Lower leg skin (tissue), 4 donors: ENCODE measurements at regions not wholly inside any gene's neighbourhood (a gene's known extent, or its start where the extent isn't known, plus 50 kb on each side); places are given as distances from the start of the nearest gene placed in this dataset.

ENCODE experiments used
- DNase-seq, 2 donors: peaks; one replicate each; pipeline ENCODE4 v3.0.0-alpha.2; 2019; ENCODE audit warnings: low spot score in 2 of 2
- H3K4me3 ChIP-seq: fragments of 200-600 bp; sonication (generic); 2 replicates; pipeline ENCODE4 v1.5.1; 2017; ENCODE audit warnings: mild to moderate bottlenecking, low read depth; ENCODE audit not compliant: poor library complexity, severe bottlenecking
- CTCF ChIP-seq, 3 donors: fragments of 450-650 bp; IDR thresholded peaks; one replicate each; pipeline ENCODE4 v1.5.1; 2016; ENCODE audit warnings: antibody characterized with exemption in 3 of 3, mild to moderate bottlenecking in 3 of 3, moderate library complexity in 2 of 3
- POLR2A ChIP-seq, 2 donors: fragments of 450-650 bp; IDR thresholded peaks; one replicate each; pipeline ENCODE4 v1.6.1; 2016 to 2017; ENCODE audit warnings: antibody characterized with exemption in 2 of 2, mild to moderate bottlenecking in 1 of 2, moderate library complexity in 1 of 2
- WGBS, 2 donors: methylation state at CpG; one replicate each; pipeline ENCODE4 v1.1.5; 2018; 5-methylcytosine and 5-hydroxymethylcytosine counted together
- intact Hi-C: fragments of 100-400 bp; cut with DNase I; formaldehyde crosslinking; loops from one replicate; pipeline ENCODE4 v1.15.0; 2023; ENCODE audit warnings: low total_unique reads

DNA sequence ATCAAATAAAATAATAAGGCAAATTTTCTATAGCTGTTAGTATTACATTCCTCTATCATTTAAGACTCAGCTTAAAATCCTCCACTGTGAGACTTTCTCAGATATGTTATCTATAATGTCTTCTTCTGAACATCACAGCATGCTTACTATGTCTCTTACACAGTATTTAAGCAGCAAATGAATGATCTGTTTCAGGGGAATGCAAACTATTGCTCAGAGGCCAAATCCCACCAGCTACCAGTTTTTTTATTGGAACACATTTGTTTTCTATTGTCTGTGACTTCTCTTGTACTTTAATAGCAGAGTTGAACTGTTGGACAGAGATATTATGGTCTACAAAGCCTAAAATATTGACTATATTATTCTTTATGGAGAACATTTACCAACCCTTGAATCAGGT lies 59.6 kb downstream of the C3orf38 start:
- no peak for DNase-seq
- no peak for TF ChIP-seq POLR2A (IDR thresholded peaks at IDR 0.05)
- no peak for TF ChIP-seq CTCF (IDR thresholded peaks at IDR 0.05)
- intact Hi-C loops, result loop anchor here (10.0 kb wide), 1 partner anchor 1975 kb away; no protein-coding TSS in a partner anchor
- H3K4me3 ChIP-seq, result no peak overlapping the region

DNA sequence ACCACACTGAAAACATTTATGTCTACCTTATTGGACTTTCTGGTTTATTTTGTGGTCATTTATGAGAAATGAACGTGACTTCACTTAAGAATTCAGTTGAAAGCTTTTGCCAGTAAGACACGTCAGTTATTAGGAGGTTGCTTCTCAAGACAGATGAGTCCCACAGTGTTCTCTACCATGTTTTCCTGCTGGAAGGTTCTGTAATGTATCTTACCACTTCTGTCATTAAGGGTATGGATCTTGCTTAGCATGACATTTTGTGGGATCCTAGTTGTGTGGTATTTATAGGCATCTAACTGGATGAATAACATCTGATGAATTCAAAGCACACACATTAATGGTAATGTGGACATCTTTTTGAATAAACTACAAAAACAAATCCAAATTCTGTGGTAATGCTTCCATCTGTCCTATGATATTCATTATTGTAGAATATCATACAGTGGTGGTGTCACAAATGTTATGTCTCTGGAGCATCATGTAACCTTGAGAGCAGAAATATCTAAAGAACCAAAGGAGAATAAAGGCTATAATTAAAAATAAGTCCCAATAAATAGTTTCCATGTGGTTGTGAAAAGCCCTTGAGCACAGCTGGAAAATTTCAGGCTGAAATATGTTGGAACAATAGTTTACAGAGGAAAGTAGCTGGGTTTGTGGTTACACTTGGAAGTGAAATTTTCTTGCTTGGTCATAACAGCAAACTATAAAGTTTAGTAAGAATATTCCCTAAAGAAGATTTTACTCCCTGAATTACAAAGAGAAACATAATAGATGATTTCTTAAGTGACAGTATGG lies 61.5 kb downstream of the C3orf38 start:
- DNase-seq, result no peak
- TF ChIP-seq CTCF (IDR thresholded peaks at IDR 0.05) (no peak), POLR2A (IDR thresholded peaks at IDR 0.05) (no peak)
- no peak overlapping the region for H3K4me3 ChIP-seq
- intact Hi-C loops, result no loop called here
- WGBS, 2 donors, result 70 to 74% methylated on average over 2 of the region's 2 CpGs

DNA sequence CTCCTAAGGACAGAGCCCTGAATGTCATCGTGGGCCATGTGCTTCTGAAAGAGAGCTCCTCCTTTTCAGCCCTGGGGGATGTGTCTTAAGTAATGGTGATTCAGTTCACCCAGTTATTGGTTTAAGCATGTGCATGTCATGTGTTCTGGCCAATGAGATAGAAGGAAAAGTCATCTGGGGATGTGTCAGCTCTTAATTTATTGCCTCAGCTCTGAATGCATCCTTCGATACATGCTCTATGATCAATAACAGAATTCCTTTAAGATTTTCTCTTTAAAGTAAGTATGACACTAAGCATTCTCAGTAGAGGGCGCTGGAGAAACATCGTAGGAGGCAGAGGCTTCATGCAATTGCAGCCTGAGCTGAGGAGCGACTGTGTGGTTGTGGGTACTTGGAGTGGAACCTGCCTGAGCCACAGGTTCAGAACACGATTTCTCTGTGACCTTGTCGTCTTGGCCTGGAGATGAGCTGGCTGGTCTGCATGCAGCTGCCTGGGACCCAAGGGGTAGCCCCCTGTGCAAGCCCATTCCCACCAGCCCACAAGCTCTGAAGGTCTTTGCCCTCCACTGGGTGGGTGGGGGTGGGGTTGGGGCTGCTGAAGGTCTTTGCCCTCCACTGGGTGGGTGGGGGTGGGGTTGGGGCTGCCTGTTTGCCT lies 69.5 kb downstream of the C3orf38 start:
- DNase-seq, result no peak
- intact Hi-C loops, result no loop called here
- TF ChIP-seq CTCF (IDR thresholded peaks at IDR 0.05), result no peak
- no peak for TF ChIP-seq POLR2A (IDR thresholded peaks at IDR 0.05)

GRCh38 chr3:88220126-88220525 lies 70.4 kb downstream of the C3orf38 start:
- TF ChIP-seq CTCF (IDR thresholded peaks at IDR 0.05) (no peak), POLR2A (IDR thresholded peaks at IDR 0.05) (no peak)
- intact Hi-C loops, result no loop called here
- no peak overlapping the region for H3K4me3 ChIP-seq
- DNase-seq, result no peak
- 68 to 70% methylated on average over 4 of the region's 4 CpGs for WGBS, 2 donors

More for the DNA sequence above, 69.5 kb downstream of the C3orf38 start:
- H3K4me3 ChIP-seq, result no peak overlapping the region
- WGBS, 2 donors, result 10 to 21% methylated on average over 7 of the region's 7 CpGs

DNA sequence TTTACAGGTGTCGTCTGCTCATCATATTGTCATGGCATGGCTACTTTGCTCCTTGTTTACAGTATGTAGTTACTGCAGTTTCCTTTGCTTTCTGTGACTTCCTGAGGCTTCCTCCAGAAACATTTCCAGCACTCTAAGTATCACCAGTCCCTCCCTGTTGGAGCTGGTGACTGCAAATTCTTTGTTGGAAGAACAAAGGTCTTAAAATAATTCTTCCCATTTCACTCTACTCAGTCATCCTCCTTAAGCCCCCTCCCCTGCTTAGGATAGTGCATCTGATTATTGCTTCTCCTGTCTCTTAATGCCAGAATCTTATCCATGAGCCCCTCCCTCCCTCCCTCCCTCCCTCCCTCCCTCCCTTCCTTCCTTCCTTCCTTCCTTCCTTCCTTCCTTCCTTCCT lies 72.0 kb downstream of the C3orf38 start:
- TF ChIP-seq POLR2A (IDR thresholded peaks at IDR 0.05), result no peak
- TF ChIP-seq CTCF (IDR thresholded peaks at IDR 0.05), result no peak
- H3K4me3 ChIP-seq, result no peak overlapping the region
- DNase-seq, result no peak
- intact Hi-C loops, result no loop called here
- 81 to 88% methylated on average over 1 of the region's 1 CpG for WGBS, 2 donors
